ENCODE measurements at regions not wholly inside any gene's neighbourhood (a gene's known extent, or its start where the extent isn't known, plus 50 kb on each side); places are given as distances from the start of the nearest gene placed in this dataset.

DNA sequence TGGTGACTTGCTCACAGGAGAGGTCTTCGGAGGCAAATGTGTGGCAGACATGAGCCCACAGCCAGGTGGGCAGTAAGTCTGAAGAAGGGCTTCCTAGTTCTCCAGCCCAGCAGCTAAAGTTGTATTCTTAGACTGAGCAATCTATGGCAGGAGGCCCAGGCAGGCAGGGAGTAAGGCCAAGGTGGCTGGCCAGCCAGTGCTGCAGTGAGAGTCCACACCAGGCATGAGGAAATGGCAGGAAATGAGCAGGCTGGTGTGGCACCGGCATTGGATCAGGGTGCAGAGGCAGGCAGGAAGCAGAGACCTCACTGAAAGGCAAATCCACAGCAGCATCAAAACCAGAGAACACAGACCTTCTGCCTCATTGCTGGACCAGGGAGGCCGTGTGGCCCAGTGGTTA is 84.6 kb upstream of the PDE1C start:
- DNase-seq (ENCODE audit: low read depth): no peak
- TF ChIP-seq, protein P1, sequence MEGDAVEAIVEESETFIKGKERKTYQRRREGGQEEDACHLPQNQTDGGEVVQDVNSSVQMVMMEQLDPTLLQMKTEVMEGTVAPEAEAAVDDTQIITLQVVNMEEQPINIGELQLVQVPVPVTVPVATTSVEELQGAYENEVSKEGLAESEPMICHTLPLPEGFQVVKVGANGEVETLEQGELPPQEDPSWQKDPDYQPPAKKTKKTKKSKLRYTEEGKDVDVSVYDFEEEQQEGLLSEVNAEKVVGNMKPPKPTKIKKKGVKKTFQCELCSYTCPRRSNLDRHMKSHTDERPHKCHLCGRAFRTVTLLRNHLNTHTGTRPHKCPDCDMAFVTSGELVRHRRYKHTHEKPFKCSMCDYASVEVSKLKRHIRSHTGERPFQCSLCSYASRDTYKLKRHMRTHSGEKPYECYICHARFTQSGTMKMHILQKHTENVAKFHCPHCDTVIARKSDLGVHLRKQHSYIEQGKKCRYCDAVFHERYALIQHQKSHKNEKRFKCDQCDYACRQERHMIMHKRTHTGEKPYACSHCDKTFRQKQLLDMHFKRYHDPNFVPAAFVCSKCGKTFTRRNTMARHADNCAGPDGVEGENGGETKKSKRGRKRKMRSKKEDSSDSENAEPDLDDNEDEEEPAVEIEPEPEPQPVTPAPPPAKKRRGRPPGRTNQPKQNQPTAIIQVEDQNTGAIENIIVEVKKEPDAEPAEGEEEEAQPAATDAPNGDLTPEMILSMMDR (conservative IDR thresholded peaks at IDR 0.05; ENCODE audit: low read depth, low read length): no peak
- H3K4me3 ChIP-seq (ENCODE audit: low read length): no peak overlapping the region

DNA sequence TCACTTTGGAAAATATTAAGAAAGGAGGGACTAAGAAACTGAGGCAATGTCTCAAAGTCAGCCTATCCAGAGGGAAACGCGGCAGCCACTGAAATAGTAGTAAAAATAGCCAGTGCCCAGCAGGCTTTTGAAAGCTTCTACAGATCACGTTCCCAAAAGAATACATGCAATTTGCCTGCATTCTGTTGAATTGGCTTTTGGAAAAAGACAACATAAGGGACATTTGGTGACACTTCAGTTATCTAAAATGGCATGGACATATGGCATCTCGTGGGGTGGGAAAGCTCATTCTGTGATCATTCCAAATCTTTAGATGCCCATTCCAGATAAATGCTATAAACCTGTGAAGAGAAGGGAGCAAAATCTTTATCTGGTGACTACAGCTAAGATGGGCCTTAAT is 82.8 kb upstream of the PDE1C start:
- H3K4me3 ChIP-seq (ENCODE audit: low read length): no peak overlapping the region
- TF ChIP-seq, protein P1 (conservative IDR thresholded peaks at IDR 0.05; ENCODE audit: low read depth, low read length): no peak
- DNase-seq (ENCODE audit: low read depth): no peak

DNA sequence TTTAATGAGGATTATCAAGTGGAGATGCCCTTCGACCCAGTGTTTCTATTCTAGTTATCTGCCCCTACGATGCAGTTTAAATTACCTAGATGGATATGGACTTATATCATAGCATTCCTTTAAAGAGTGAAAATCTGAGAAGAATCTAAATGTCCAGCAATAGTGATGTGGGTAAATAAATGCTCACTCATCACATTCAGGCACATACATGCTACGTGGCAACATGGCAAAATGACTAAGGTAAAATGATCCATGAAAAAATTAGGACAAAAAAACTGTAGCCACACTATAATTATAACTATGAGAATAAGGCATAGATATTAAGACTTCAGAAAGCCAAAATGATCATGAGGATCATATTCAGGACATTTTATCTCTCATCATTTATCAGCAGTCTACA is 82.4 kb upstream of the PDE1C start:
- no peak for DNase-seq (ENCODE audit: low read depth)
- TF ChIP-seq, protein P1 (conservative IDR thresholded peaks at IDR 0.05; ENCODE audit: low read depth, low read length): no peak
- no peak overlapping the region for H3K4me3 ChIP-seq (ENCODE audit: low read length)

DNA sequence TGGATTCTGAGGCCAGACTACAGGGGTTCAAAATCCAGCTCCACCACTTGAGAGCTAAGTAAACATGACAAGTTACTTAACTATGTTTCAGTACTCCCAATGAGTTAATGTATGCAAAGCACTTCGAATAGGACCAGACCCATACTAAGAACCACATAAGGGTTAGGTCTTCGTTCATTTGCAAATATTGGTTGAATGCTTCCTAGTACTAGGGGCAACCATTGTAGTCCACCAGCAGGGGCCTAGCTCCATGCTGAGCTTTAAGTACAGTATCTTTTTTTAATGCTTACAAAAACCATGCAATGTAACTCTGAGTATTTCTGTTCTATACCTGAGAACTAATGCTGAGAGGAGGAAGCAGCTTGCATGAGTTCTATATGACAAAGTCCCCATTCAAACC is 80.4 kb upstream of the PDE1C start:
- H3K4me3 ChIP-seq (ENCODE audit: low read length): no peak overlapping the region
- DNase-seq (ENCODE audit: low read depth): no peak
- TF ChIP-seq, protein P1 (conservative IDR thresholded peaks at IDR 0.05; ENCODE audit: low read depth, low read length): no peak

DNA sequence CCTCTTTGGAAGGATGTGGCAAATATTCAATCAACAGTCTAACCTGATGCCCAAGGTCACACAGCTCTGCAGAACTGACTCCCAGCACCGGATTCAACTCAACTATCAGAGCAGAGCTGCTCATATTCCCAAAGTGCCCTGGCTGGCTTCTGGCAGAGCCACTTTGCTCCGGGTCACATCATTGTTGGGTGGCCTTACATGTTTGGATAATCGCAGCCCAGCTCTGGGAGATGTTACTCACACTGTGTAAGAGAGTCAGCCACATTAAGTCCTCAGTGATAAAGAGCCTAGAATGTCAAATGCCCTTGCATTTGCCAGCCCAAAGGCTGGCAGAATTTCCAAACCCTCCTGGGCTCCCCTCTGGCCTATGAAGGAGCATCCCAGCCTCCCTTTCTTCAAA is 79.8 kb upstream of the PDE1C start:
- no peak overlapping the region for H3K4me3 ChIP-seq (ENCODE audit: low read length)
- DNase-seq (ENCODE audit: low read depth): no peak
- TF ChIP-seq, protein P1 (conservative IDR thresholded peaks at IDR 0.05; ENCODE audit: low read depth, low read length): no peak

DNA sequence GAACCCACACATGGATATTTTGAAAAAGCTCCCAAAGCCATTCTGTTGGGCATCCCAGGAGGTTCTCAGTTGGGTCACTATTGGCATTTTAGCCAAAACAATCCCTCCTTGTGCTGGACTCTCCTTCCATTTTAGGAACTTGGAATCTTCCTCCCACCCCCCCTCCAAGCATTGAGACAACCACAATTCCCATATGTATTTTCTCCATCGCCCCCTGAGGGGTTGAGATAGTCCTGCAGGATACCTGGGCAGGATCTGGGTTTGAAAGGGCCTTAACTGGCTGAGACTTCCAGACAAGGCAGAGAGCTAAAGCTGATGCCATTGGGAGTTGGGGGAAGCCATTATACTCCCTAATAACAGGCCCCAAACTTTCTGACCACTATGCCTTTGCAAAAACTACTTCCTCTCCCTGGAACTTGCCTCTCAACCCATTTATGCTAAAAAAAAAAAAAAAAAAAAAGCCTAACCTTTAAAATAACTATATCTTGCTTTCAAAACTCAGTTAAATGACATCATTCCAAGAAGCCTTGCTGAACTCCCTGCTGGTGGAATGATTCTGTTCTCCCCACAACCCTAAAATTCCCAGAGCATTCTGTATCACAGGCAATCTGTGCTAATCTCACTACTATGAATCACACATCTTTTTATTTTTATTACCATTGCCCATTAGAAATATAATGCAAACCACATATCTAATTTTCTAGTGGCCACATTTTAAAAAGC is 77.5 kb upstream of the PDE1C start:
- TF ChIP-seq, protein P1 (conservative IDR thresholded peaks at IDR 0.05; ENCODE audit: low read depth, low read length): no peak
- H3K4me3 ChIP-seq (ENCODE audit: low read length): no peak overlapping the region
- DNase-seq (ENCODE audit: low read depth): no peak

DNA sequence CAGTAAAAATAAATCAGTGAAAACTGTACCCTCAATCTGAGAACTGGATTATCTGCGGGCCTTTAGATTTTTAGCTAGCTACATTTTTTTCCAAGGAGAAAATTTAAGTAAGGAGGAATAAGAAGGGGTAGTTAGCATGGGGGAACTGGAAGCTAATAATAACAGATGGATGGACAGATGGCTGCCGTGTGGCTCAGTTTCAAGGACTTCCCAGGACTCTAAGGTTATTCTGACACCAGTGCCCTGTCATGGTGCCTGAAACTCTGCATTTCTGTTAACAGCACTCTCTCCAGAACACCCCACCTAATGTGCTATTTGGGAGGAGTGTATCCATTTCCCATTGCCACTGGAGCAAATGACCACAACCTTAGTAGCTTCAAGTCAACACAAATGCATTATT is 75.7 kb upstream of the PDE1C start:
- TF ChIP-seq, protein P1 (conservative IDR thresholded peaks at IDR 0.05; ENCODE audit: low read depth, low read length): no peak
- no peak overlapping the region for H3K4me3 ChIP-seq (ENCODE audit: low read length)
- DNase-seq (ENCODE audit: low read depth): no peak

Measured in retinal pigment epithelial cell (primary cell).